ENCODE measurements at regions not wholly inside any gene's neighbourhood (a gene's known extent, or its start where the extent isn't known, plus 50 kb on each side); places are given as distances from the start of the nearest gene placed in this dataset.

GRCh38 chr11:112751329-112751728 lies 209.9 kb upstream of the NCAM1 start:
- H2AFZ ChIP-seq: no peak overlapping the region
- no peaks in the 10 kb centered on the region for H3K4me1 ChIP-seq
- no peak overlapping the region for H3K9ac ChIP-seq
- no peak overlapping the region for H3K4me3 ChIP-seq (ENCODE audit: low read depth, low read length)
- no peak overlapping the region for H3K4me2 ChIP-seq (ENCODE audit: low read length)
- TF ChIP-seq, protein P1, sequence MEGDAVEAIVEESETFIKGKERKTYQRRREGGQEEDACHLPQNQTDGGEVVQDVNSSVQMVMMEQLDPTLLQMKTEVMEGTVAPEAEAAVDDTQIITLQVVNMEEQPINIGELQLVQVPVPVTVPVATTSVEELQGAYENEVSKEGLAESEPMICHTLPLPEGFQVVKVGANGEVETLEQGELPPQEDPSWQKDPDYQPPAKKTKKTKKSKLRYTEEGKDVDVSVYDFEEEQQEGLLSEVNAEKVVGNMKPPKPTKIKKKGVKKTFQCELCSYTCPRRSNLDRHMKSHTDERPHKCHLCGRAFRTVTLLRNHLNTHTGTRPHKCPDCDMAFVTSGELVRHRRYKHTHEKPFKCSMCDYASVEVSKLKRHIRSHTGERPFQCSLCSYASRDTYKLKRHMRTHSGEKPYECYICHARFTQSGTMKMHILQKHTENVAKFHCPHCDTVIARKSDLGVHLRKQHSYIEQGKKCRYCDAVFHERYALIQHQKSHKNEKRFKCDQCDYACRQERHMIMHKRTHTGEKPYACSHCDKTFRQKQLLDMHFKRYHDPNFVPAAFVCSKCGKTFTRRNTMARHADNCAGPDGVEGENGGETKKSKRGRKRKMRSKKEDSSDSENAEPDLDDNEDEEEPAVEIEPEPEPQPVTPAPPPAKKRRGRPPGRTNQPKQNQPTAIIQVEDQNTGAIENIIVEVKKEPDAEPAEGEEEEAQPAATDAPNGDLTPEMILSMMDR (IDR thresholded peaks at IDR 0.05): no peak
- no peaks in the 10 kb centered on the region for H3K9me3 ChIP-seq (ENCODE audit: control insufficient read depth, low read length)
- H3K36me3 ChIP-seq (ENCODE audit: control insufficient read depth, insufficient read depth, low read length): no peaks in the 10 kb centered on the region
- no peaks in the 10 kb centered on the region for H3K27me3 ChIP-seq (ENCODE audit: control insufficient read depth, insufficient read depth, low read length)
- no peaks in the 10 kb centered on the region for H3K79me2 ChIP-seq
- H3K27ac ChIP-seq: no peak overlapping the region

DNA sequence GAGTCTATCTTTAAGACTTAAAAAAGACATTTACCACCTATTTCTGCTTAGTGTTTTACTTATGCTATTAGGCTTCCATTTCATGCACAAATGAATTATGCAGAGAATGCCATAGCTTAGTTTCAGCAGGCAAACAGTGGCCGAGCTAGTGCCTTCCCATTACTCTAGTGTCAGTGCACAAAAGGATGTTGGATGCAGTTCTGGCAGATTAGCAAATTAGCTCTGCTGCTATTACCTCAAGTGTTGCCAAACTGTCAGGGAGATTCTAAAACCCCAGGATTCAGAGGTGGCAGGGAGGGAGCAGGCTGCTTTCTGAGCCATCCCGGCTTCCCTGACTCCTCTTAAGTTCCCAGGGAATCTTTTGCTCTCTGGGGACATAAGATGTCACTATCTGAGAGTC lies 209.4 kb upstream of the NCAM1 start:
- no peak overlapping the region for H3K27ac ChIP-seq
- H3K9ac ChIP-seq: no peak overlapping the region
- no peak overlapping the region for H3K4me2 ChIP-seq (ENCODE audit: low read length)
- H3K4me1 ChIP-seq: no peaks in the 10 kb centered on the region
- no peaks in the 10 kb centered on the region for H3K79me2 ChIP-seq
- H3K4me3 ChIP-seq (ENCODE audit: low read depth, low read length): no peak overlapping the region
- H3K9me3 ChIP-seq (ENCODE audit: control insufficient read depth, low read length): no peaks in the 10 kb centered on the region
- no peaks in the 10 kb centered on the region for H3K36me3 ChIP-seq (ENCODE audit: control insufficient read depth, insufficient read depth, low read length)
- H3K27me3 ChIP-seq (ENCODE audit: control insufficient read depth, insufficient read depth, low read length): no peaks in the 10 kb centered on the region
- TF ChIP-seq, protein P1 (IDR thresholded peaks at IDR 0.05): no peak
- no peak overlapping the region for H2AFZ ChIP-seq

GRCh38 chr11:112752563-112752962 lies 208.7 kb upstream of the NCAM1 start:
- TF ChIP-seq, protein P1 (IDR thresholded peaks at IDR 0.05): no peak
- H2AFZ ChIP-seq: no peak overlapping the region
- no peaks in the 10 kb centered on the region for H3K9me3 ChIP-seq (ENCODE audit: control insufficient read depth, low read length)
- no peaks in the 10 kb centered on the region for H3K36me3 ChIP-seq (ENCODE audit: control insufficient read depth, insufficient read depth, low read length)
- no peaks in the 10 kb centered on the region for H3K4me1 ChIP-seq
- H3K9ac ChIP-seq: no peak overlapping the region
- H3K4me3 ChIP-seq (ENCODE audit: low read depth, low read length): no peak overlapping the region
- no peaks in the 10 kb centered on the region for H3K27me3 ChIP-seq (ENCODE audit: control insufficient read depth, insufficient read depth, low read length)
- no peaks in the 10 kb centered on the region for H3K79me2 ChIP-seq
- H3K4me2 ChIP-seq (ENCODE audit: low read length): no peak overlapping the region
- H3K27ac ChIP-seq: no peak overlapping the region

- H3K9ac ChIP-seq: no peak overlapping the region
- no peak overlapping the region for H2AFZ ChIP-seq
- no peak overlapping the region for H3K4me2 ChIP-seq (ENCODE audit: low read length)
- TF ChIP-seq, protein P1 (IDR thresholded peaks at IDR 0.05): no peak
- H3K27ac ChIP-seq: no peak overlapping the region
- no peak overlapping the region for H3K4me3 ChIP-seq (ENCODE audit: low read depth, low read length)
- H3K36me3 ChIP-seq (ENCODE audit: control insufficient read depth, insufficient read depth, low read length): no peaks in the 10 kb centered on the region
- H3K4me1 ChIP-seq: no peaks in the 10 kb centered on the region
- H3K9me3 ChIP-seq (ENCODE audit: control insufficient read depth, low read length): no peaks in the 10 kb centered on the region
- H3K79me2 ChIP-seq: no peaks in the 10 kb centered on the region
- H3K27me3 ChIP-seq (ENCODE audit: control insufficient read depth, insufficient read depth, low read length): no peaks in the 10 kb centered on the region
Observed at GRCh38 chr11:112753706-112754105, 207.5 kb upstream of the NCAM1 start.

GRCh38 chr11:112759418-112759817 lies 201.8 kb upstream of the NCAM1 start:
- no peak overlapping the region for H3K9ac ChIP-seq
- H3K9me3 ChIP-seq (ENCODE audit: control insufficient read depth, low read length): no peaks in the 10 kb centered on the region
- H3K27me3 ChIP-seq (ENCODE audit: control insufficient read depth, insufficient read depth, low read length): no peaks in the 10 kb centered on the region
- H3K27ac ChIP-seq: no peak overlapping the region
- H3K4me2 ChIP-seq (ENCODE audit: low read length): no peak overlapping the region
- no peak overlapping the region for H2AFZ ChIP-seq
- no peaks in the 10 kb centered on the region for H3K79me2 ChIP-seq
- TF ChIP-seq, protein P1 (IDR thresholded peaks at IDR 0.05): no peak
- H3K4me3 ChIP-seq (ENCODE audit: low read depth, low read length): no peak overlapping the region
- H3K36me3 ChIP-seq (ENCODE audit: control insufficient read depth, insufficient read depth, low read length): no peaks in the 10 kb centered on the region
- no peaks in the 10 kb centered on the region for H3K4me1 ChIP-seq
